K562 (cell line): ENCODE measurements at regions not wholly inside any gene's neighbourhood (a gene's known extent, or its start where the extent isn't known, plus 50 kb on each side); places are given as distances from the start of the nearest gene placed in this dataset.

Source experiments
- ATAC-seq: fragments of 200-7000 bp; cut with Tn5 transposase; 3 replicates; pipeline ENCODE4 v1.9.1; 2020; ENCODE audit warnings: moderate library complexity
- BruUV-seq: library from RNA; stranded (reverse); fragments of 400-500 nt; replicated peaks from 2 replicates; lab custom pipeline; 2021; lab: Mats Ljungman, UMichigan
- CTCF ChIA-PET: fragments of 300-600 bp; formaldehyde crosslinking; extraction: SDS; loops from one replicate; lab custom pipeline; 2021; ENCODE audit warnings: low intra/inter-chr PET ratio; lab: Yijun Ruan, JAX
- POLR2A ChIA-PET: fragments of 300-600, 350-650 bp; sonication (Branson Sonifier 250); formaldehyde crosslinking; extraction: SDS; loops from one replicate; lab custom pipeline; 2021; ENCODE audit warnings: antibody characterized with exemption, inconsistent platforms; lab: Yijun Ruan, JAX
- DNase-seq, 4 experiments: peaks; one replicate each; pipeline versions ENCODE4 v3.0.0 to v3.0.0-alpha.2; 2011 to 2018; ENCODE audit warnings: low spot score in 3 of 4, mixed read lengths in 3 of 4; ENCODE audit errors: extremely low read depth in 1 of 4
- FAIRE-seq: peaks from 2 replicates; lab custom pipeline; 2011; peaks lifted over from hg19 to GRCh38; lab: Jason Lieb, UNC
- H2AFZ ChIP-seq: 2 replicates; pipeline ENCODE4 v1.6.0; 2011; ENCODE audit warnings: low read depth, low read length, control low read depth, inconsistent platforms
- H3K27ac ChIP-seq: fragments of 200-600 bp; 3 replicates; pipeline ENCODE4 v1.8.0; 2011; ENCODE audit warnings: low read depth, mild to moderate bottlenecking, control low read depth, inconsistent platforms, low read length, moderate library complexity, mixed read lengths; ENCODE audit errors: extremely low read depth
- H3K27me3 ChIP-seq, 2 experiments: fragments of 300-600 bp in 1 of 2; 2 replicates in 1 of 2; 3 replicates in 1 of 2; pipeline versions ENCODE4 v1.6.0 to v1.8.0; 2011; ENCODE audit warnings: inconsistent platforms in 2 of 2, low read length in 2 of 2, mild to moderate bottlenecking in 1 of 2, mixed read lengths in 1 of 2, moderate library complexity in 1 of 2; ENCODE audit not compliant: control insufficient read depth in 2 of 2, insufficient read depth in 2 of 2
- H3K36me3 ChIP-seq: fragments of 300-600 bp; 3 replicates; pipeline ENCODE4 v1.8.0; 2011; ENCODE audit warnings: mild to moderate bottlenecking, low read length, inconsistent platforms; ENCODE audit not compliant: control insufficient read depth, insufficient read depth
- H3K4me1 ChIP-seq, 2 experiments: fragments of 200-600 bp in 1 of 2; replicated peaks in 1 of 2; 2 replicates in 1 of 2; 3 replicates in 1 of 2; pipeline versions ENCODE4 v1.5.1 to v1.8.0; 2011; ENCODE audit warnings: inconsistent platforms in 2 of 2, low read length in 2 of 2, mild to moderate bottlenecking in 1 of 2, mixed read lengths in 1 of 2, moderate library complexity in 1 of 2; ENCODE audit not compliant: control insufficient read depth in 2 of 2, insufficient read depth in 2 of 2
- H3K4me2 ChIP-seq: 2 replicates; pipeline ENCODE4 v1.6.1; 2011; ENCODE audit warnings: low read length, control low read depth, inconsistent platforms, mixed read lengths; ENCODE audit not compliant: insufficient read depth
- H3K4me3 ChIP-seq: fragments of 200-600 bp; sonication (generic), shearing (Covaris generic); 2 replicates; pipeline ENCODE4 v1.5.1; 2016; ENCODE audit warnings: control low read depth, inconsistent platforms
- H3K79me2 ChIP-seq: fragments of 200-600 bp; 3 replicates; pipeline ENCODE4 v1.8.0; 2011; ENCODE audit warnings: low read length, inconsistent platforms; ENCODE audit not compliant: control insufficient read depth, insufficient read depth
- H3K9ac ChIP-seq, 2 experiments: 2 replicates each; pipeline versions ENCODE4 v1.6.0 to v1.6.1; 2011; ENCODE audit warnings: low read depth in 2 of 2, low read length in 2 of 2, control low read depth in 1 of 2, inconsistent platforms in 1 of 2, mild to moderate bottlenecking in 1 of 2, mixed read lengths in 1 of 2; ENCODE audit not compliant: insufficient read depth in 1 of 2
- H3K9me1 ChIP-seq: one replicate; pipeline ENCODE4 v1.6.0; 2011; ENCODE audit warnings: inconsistent platforms, mild to moderate bottlenecking, low read length, moderate library complexity; ENCODE audit not compliant: control insufficient read depth, insufficient read depth
- H3K9me3 ChIP-seq: replicated peaks from 2 replicates; pipeline ENCODE4 v1.5.1; 2011; ENCODE audit warnings: low read depth, low read length, inconsistent platforms; ENCODE audit not compliant: control insufficient read depth, insufficient read depth
- H4K20me1 ChIP-seq: replicated peaks from 2 replicates; pipeline ENCODE4 v1.6.1; 2011; ENCODE audit warnings: low read length, inconsistent platforms, mixed read lengths; ENCODE audit not compliant: control insufficient read depth, insufficient read depth
- ELF1 ChIP-seq: fragments of 200-800 bp; sonication (Bioruptor generic); IDR thresholded peaks from 2 replicates; pipeline ENCODE4 v1.6.1; 2016; ENCODE audit warnings: missing genetic modification characterization, missing compliant biosample characterization
- HMG20B ChIP-seq: fragments of 250-450 bp; sonication (Bioruptor Pico); IDR thresholded peaks from 2 replicates; pipeline ENCODE4 v1.5.0; 2021; ENCODE audit warnings: mild to moderate bottlenecking
- PHTF2 ChIP-seq: fragments of 250-450 bp; sonication (Bioruptor Pico); IDR thresholded peaks from 2 replicates; pipeline ENCODE4 v1.5.0; 2021; ENCODE audit warnings: mild to moderate bottlenecking
- POU5F1 ChIP-seq: fragments of 150-350 bp; IDR thresholded peaks from 2 replicates; pipeline ENCODE4 v1.6.1; 2014; ENCODE audit warnings: borderline replicate concordance, low read length, low read depth, mild to moderate bottlenecking; ENCODE audit not compliant: partially characterized antibody
- ZBED1 ChIP-seq: IDR thresholded peaks from 2 replicates; pipeline ENCODE4 v1.6.1; 2014
- in situ Hi-C: fragments of 300-500 bp; cut with MboI; formaldehyde crosslinking; loops from 4 replicates; pipeline ENCODE4 v1.15.0; 2018; ENCODE audit warnings: inconsistent platforms, mixed read lengths
- intact Hi-C: fragments of 100-400 bp; cut with micrococcal nuclease; formaldehyde crosslinking; loops from 2 replicates; pipeline ENCODE4 v1.14.2; 2022
- TF ChIP-seq, protein P1 (sequence below): fragments of 450-650 bp; formaldehyde crosslinking; IDR thresholded peaks from 2 replicates; pipeline ENCODE4 v1.4.0; 2022; ENCODE audit warnings: mild to moderate bottlenecking, moderate library complexity

DNA sequence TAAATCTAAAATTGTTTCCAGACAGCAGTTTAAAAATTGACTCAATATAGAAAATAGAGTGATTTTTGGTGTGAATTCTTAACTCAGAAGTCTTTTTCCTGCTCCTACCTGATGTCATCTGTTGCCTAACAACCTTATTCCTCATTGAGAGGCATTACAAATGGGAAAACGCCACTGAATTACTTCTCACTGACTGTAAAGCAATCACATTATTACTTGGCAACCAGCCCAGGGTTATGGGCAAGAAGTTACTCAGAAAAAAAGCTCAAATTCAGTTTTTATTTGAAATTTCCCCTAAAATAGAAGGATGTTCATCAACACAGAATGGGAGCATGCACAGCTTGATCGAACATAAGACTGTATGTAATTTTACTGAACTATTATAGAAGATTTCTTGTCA, 201.8 kb upstream of the GULP1 start (continued):
- TF ChIP-seq ELF1 (tag) (no peak), PHTF2 (CRISPR knock-in tag) (no peak)

DNA sequence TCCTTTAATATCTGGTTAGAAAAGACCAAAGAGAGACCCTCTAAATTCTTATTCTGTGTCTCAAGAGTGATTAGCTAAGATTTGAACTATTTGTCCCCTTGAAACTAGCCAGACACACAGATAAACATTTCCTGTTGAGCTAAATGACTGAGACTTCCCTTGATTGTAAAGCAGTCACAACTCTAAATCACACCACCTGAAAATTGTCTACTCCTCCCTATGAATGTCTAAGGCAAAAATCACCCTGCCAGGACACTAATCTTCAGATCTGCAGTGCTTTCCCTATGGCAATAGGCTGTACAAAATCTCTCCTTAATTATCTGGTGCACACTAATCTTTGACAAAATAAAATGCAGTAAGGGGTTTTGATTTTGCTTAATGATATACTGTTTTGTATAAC, 200.5 kb upstream of the GULP1 start:
- no peaks in the 10 kb centered on the region for H4K20me1 ChIP-seq
- no peaks in the 10 kb centered on the region for H3K9me1 ChIP-seq
- no peak overlapping the region for H3K4me2 ChIP-seq
- POLR2A ChIA-PET: no interaction called here
- no peaks in the 10 kb centered on the region for H3K27me3 ChIP-seq
- H2AFZ ChIP-seq: no peak overlapping the region
- H3K4me3 ChIP-seq: no peak overlapping the region
- no peak for ATAC-seq
- H3K27ac ChIP-seq: no peak overlapping the region
- no peak for FAIRE-seq
- TF ChIP-seq HMG20B (CRISPR knock-in tag): no peak
- TF ChIP-seq, protein P1, sequence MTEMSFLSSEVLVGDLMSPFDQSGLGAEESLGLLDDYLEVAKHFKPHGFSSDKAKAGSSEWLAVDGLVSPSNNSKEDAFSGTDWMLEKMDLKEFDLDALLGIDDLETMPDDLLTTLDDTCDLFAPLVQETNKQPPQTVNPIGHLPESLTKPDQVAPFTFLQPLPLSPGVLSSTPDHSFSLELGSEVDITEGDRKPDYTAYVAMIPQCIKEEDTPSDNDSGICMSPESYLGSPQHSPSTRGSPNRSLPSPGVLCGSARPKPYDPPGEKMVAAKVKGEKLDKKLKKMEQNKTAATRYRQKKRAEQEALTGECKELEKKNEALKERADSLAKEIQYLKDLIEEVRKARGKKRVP (CRISPR knock-in tag): no peak
- no peak for TF ChIP-seq POU5F1
- TF ChIP-seq ZBED1: no peak
- TF ChIP-seq, all 486 proteins: peak for 0
- CTCF ChIA-PET: no interaction called here
- Histone ChIP-seq H3K9me3 (no peaks in the 10 kb centered on the region), H3K4me1 (no peaks in the 10 kb centered on the region), H3K9ac (no peak overlapping the region), H3K36me3 (no peaks in the 10 kb centered on the region), H3K79me2 (no peaks in the 10 kb centered on the region)
- DNase-seq: no peak
- intact Hi-C loops (no loop called here), in situ Hi-C loops (no loop called here)
- BruUV-seq: no TSS peak
